ENCODE measurements at regions not wholly inside any gene's neighbourhood (a gene's known extent, or its start where the extent isn't known, plus 50 kb on each side); places are given as distances from the start of the nearest gene placed in this dataset.
"Not testable (repeated sequence)": the region's sequence is repeated elsewhere in the genome, so short reads cannot be mapped to it uniquely, and the experiment has no call there.

GRCh38 chr7:76716551-76716950 lies 89.5 kb upstream of the POMZP3 start:
- not testable (repeated sequence) for DNase-seq (ENCODE audit: low spot score)

GRCh38 chr7:76712926-76713325 lies 85.8 kb upstream of the POMZP3 start:
- not testable (repeated sequence) for DNase-seq (ENCODE audit: low spot score)

GRCh38 chr7:76711648-76712047 lies 84.6 kb upstream of the POMZP3 start:
- not testable (repeated sequence) for DNase-seq (ENCODE audit: low spot score)

- not testable (repeated sequence) for DNase-seq (ENCODE audit: low spot score)
These were observed 82.6 kb upstream of the POMZP3 start for GRCh38 chr7:76709703-76710102.

- DNase-seq (ENCODE audit: low spot score), result not testable (repeated sequence)
These were observed 81.4 kb upstream of the POMZP3 start for GRCh38 chr7:76708446-76708845.

- DNase-seq (ENCODE audit: low spot score), result not testable (repeated sequence)
These were observed 76.7 kb upstream of the POMZP3 start for GRCh38 chr7:76703815-76704214.

- not testable (repeated sequence) for DNase-seq (ENCODE audit: low spot score)
These were observed 59.2 kb upstream of the POMZP3 start for GRCh38 chr7:76686277-76686676.

- not testable (repeated sequence) for DNase-seq (ENCODE audit: low spot score)
These were observed 57.7 kb upstream of the POMZP3 start for GRCh38 chr7:76684737-76685136.

GRCh38 chr7:76683631-76684030 lies 56.6 kb upstream of the POMZP3 start:
- DNase-seq (ENCODE audit: low spot score), result not testable (repeated sequence)

GRCh38 chr7:76681810-76682209 lies 54.7 kb upstream of the POMZP3 start:
- not testable (repeated sequence) for DNase-seq (ENCODE audit: low spot score)

- not testable (repeated sequence) for DNase-seq (ENCODE audit: low spot score)
These were observed 52.1 kb upstream of the POMZP3 start for GRCh38 chr7:76679174-76679573.

GRCh38 chr7:76678500-76678899 lies 51.4 kb upstream of the POMZP3 start:
- not testable (repeated sequence) for DNase-seq (ENCODE audit: low spot score)

GRCh38 chr7:76676890-76677289 lies 49.8 kb upstream of the POMZP3 start:
- not testable (repeated sequence) for DNase-seq (ENCODE audit: low spot score)
